OCI-LY7 (cell line): ENCODE measurements at regions not wholly inside any gene's neighbourhood (a gene's known extent, or its start where the extent isn't known, plus 50 kb on each side); places are given as distances from the start of the nearest gene placed in this dataset.
"Not testable (repeated sequence)": the region's sequence is repeated elsewhere in the genome, so short reads cannot be mapped to it uniquely, and the experiment has no call there.

ENCODE experiments used
- BruUV-seq: library from RNA; stranded (reverse); fragments of 400-500 nt; replicated peaks from 2 replicates; lab custom pipeline; 2021; lab: Mats Ljungman, UMichigan
- CTCF ChIA-PET: fragments of 300-600 bp; sonication (Branson Sonifier 250); formaldehyde crosslinking; loops from one replicate; lab custom pipeline; 2022; ENCODE audit warnings: antibody characterized with exemption; ENCODE audit not compliant: unreplicated experiment; lab: Charles Lee
- POLR2A ChIA-PET: fragments of 300-600 bp; sonication (Branson Sonifier 250); formaldehyde crosslinking; loops from one replicate; lab custom pipeline; 2022; ENCODE audit warnings: antibody characterized with exemption; lab: Charles Lee
- DNase-seq: peaks from one replicate; pipeline ENCODE4 v3.0.0-alpha.2; 2015; ENCODE audit warnings: low spot score
- H2AFZ ChIP-seq: fragments of 200-600 bp; sonication (generic), shearing (Covaris generic); 2 replicates; pipeline ENCODE4 v1.6.1; 2014; ENCODE audit warnings: mild to moderate bottlenecking, antibody characterized with exemption, low read length, moderate library complexity
- H3K27ac ChIP-seq: fragments of 200-600 bp; sonication (generic); 2 replicates; pipeline ENCODE4 v1.5.1; 2014; ENCODE audit warnings: mixed run types, low read depth, mild to moderate bottlenecking, moderate library complexity, low read length, inconsistent platforms; ENCODE audit not compliant: poor library complexity, severe bottlenecking
- H3K36me3 ChIP-seq: fragments of 200-600 bp; sonication (generic); 2 replicates; pipeline ENCODE4 v1.6.1; 2014; ENCODE audit warnings: mild to moderate bottlenecking, antibody characterized with exemption, low read length, moderate library complexity, mixed read lengths; ENCODE audit not compliant: insufficient read depth
- H3K4me1 ChIP-seq: fragments of 200-600 bp; sonication (generic); 2 replicates; pipeline ENCODE4 v1.5.1; 2014; ENCODE audit warnings: mild to moderate bottlenecking, low read length; ENCODE audit not compliant: insufficient read depth, poor library complexity, severe bottlenecking
- H3K4me2 ChIP-seq: fragments of 200-600 bp; sonication (generic); 2 replicates; pipeline ENCODE4 v1.6.1; 2014; ENCODE audit warnings: mild to moderate bottlenecking, low read length
- H3K4me3 ChIP-seq: fragments of 200-600 bp; sonication (generic); 2 replicates; pipeline ENCODE4 v1.5.1; 2014; ENCODE audit warnings: mild to moderate bottlenecking, low read depth, low read length; ENCODE audit not compliant: poor library complexity, severe bottlenecking
- H3K79me2 ChIP-seq: fragments of 200-600 bp; sonication (generic); 2 replicates; pipeline ENCODE4 v1.6.1; 2016; ENCODE audit warnings: low read depth, mild to moderate bottlenecking, low read length, moderate library complexity, mixed read lengths; ENCODE audit not compliant: insufficient read depth
- H3K9me2 ChIP-seq: fragments of 200-600 bp; sonication (generic); 2 replicates; pipeline ENCODE4 v1.6.1; 2016; ENCODE audit warnings: mild to moderate bottlenecking, low read length, mixed read lengths; ENCODE audit not compliant: insufficient read depth
- H3K9me3 ChIP-seq: fragments of 200-600 bp; sonication (generic); 2 replicates; pipeline ENCODE4 v1.6.1; 2014; ENCODE audit warnings: mild to moderate bottlenecking, mixed run types, low read length, mixed read lengths
- H4K20me1 ChIP-seq: fragments of 200-600 bp; sonication (generic); 2 replicates; pipeline ENCODE4 v1.6.1; 2014; ENCODE audit warnings: mild to moderate bottlenecking, antibody characterized with exemption, low read length, moderate library complexity, mixed read lengths; ENCODE audit not compliant: insufficient read depth
- CTCF ChIP-seq: fragments of 200-600 bp; sonication (generic); conservative IDR thresholded peaks from 2 replicates; pipeline ENCODE4 v1.5.1; 2014; ENCODE audit warnings: mild to moderate bottlenecking, antibody characterized with exemption, low read length, moderate library complexity, mixed read lengths
- EZH2phosphoT487 ChIP-seq: fragments of 200-600 bp; sonication (generic); IDR thresholded peaks from 2 replicates; pipeline ENCODE4 v1.6.1; 2018; ENCODE audit warnings: low read depth, borderline replicate concordance, mild to moderate bottlenecking, mixed run types, antibody characterized with exemption, low read length, moderate library complexity, mixed read lengths
- intact Hi-C: fragments of 100-400 bp; cut with micrococcal nuclease; formaldehyde crosslinking; loops from one replicate; pipeline ENCODE4 v1.10.0; 2022; ENCODE audit not compliant: unreplicated experiment

GRCh38 chr13:76825430-76825829, 60.8 kb downstream of the KCTD12 start:
- no peaks in the 10 kb centered on the region for H3K9me2 ChIP-seq
- H3K36me3 ChIP-seq: no peaks in the 10 kb centered on the region
- DNase-seq: no peak
- no peaks in the 10 kb centered on the region for H3K79me2 ChIP-seq
- no peaks in the 10 kb centered on the region for H4K20me1 ChIP-seq
- no peak overlapping the region for H3K4me3 ChIP-seq
- no peak overlapping the region for H3K27ac ChIP-seq
- no peaks in the 10 kb centered on the region for H3K4me1 ChIP-seq
- BruUV-seq: no TSS peak
- H3K9me3 ChIP-seq: no peaks in the 10 kb centered on the region
- TF ChIP-seq CTCF (no peak), EZH2phosphoT487 (no peak)
- no peak overlapping the region for H2AFZ ChIP-seq
- POLR2A ChIA-PET: interaction anchor here (0.5 to 1.4 kb wide), 2 partner anchors 13 to 145 kb away, joined by 3 read pairs; no protein-coding TSS in a partner anchor
- intact Hi-C loops: no loop called here
- H3K4me2 ChIP-seq: no peak overlapping the region
- CTCF ChIA-PET: no interaction called here

GRCh38 chr13:76823969-76824368, 62.2 kb downstream of the KCTD12 start:
- no peak overlapping the region for H3K4me2 ChIP-seq
- H3K9me3 ChIP-seq: no peaks in the 10 kb centered on the region
- TF ChIP-seq EZH2phosphoT487 (no peak), CTCF (no peak)
- H3K79me2 ChIP-seq: no peaks in the 10 kb centered on the region
- no peaks in the 10 kb centered on the region for H3K36me3 ChIP-seq
- no peaks in the 10 kb centered on the region for H4K20me1 ChIP-seq
- no peak overlapping the region for H3K27ac ChIP-seq
- CTCF ChIA-PET: no interaction called here
- intact Hi-C loops: no loop called here
- no peak for DNase-seq
- no peak overlapping the region for H2AFZ ChIP-seq
- POLR2A ChIA-PET: interaction anchor here (0.6 to 1.4 kb wide), 3 partner anchors 14 to 1583 kb away, joined by 3 to 5 read pairs (median 3); no protein-coding TSS in a partner anchor
- H3K4me1 ChIP-seq: no peaks in the 10 kb centered on the region
- no peaks in the 10 kb centered on the region for H3K9me2 ChIP-seq
- H3K4me3 ChIP-seq: no peak overlapping the region
- no TSS peak for BruUV-seq

GRCh38 chr13:76822698-76823267, 63.4 kb downstream of the KCTD12 start:
- H2AFZ ChIP-seq: no peak overlapping the region
- CTCF ChIA-PET: no interaction called here
- BruUV-seq: no TSS peak
- no peaks in the 10 kb centered on the region for H3K4me1 ChIP-seq
- H3K4me3 ChIP-seq: no peak overlapping the region
- POLR2A ChIA-PET: no interaction called here
- H3K9me2 ChIP-seq: no peaks in the 10 kb centered on the region
- H3K4me2 ChIP-seq: no peak overlapping the region
- H4K20me1 ChIP-seq: no peaks in the 10 kb centered on the region
- H3K36me3 ChIP-seq: no peaks in the 10 kb centered on the region
- peak; percentile 33; the same call in 1 of the 2 replicates for TF ChIP-seq CTCF
- no peak for TF ChIP-seq EZH2phosphoT487
- intact Hi-C loops: no loop called here
- no peaks in the 10 kb centered on the region for H3K9me3 ChIP-seq
- H3K27ac ChIP-seq: no peak overlapping the region
- H3K79me2 ChIP-seq: no peaks in the 10 kb centered on the region
- DNase-seq: peak; percentile 8

- H3K9me2 ChIP-seq, H3K4me3 ChIP-seq, H3K9me3 ChIP-seq, H3K4me2 ChIP-seq, CTCF ChIA-PET, H3K4me1 ChIP-seq, BruUV-seq, H3K36me3 ChIP-seq, H3K27ac ChIP-seq, intact Hi-C loops, H2AFZ ChIP-seq, H3K79me2 ChIP-seq, H4K20me1 ChIP-seq, DNase-seq, POLR2A ChIA-PET: not testable (repeated sequence)
Observed at GRCh38 chr13:76821222-76821621, 65.0 kb downstream of the KCTD12 start.
